Endothelial cell of umbilical vein (primary cell): ENCODE measurements at regions not wholly inside any gene's neighbourhood (a gene's known extent, or its start where the extent isn't known, plus 50 kb on each side); places are given as distances from the start of the nearest gene placed in this dataset.

Experiments used
- BruUV-seq: library from RNA; stranded (reverse); fragments of 400-500 nt; replicated peaks from 2 replicates; lab custom pipeline; 2021; lab: Mats Ljungman, UMichigan
- CTCF ChIA-PET: fragments of 300-600, 350-600 bp; sonication (Branson Sonifier 250); formaldehyde crosslinking; loops from one replicate; lab custom pipeline; 2021; ENCODE audit warnings: antibody characterized with exemption, inconsistent platforms; lab: Charles Lee
- POLR2A ChIA-PET: fragments of 300-600, 350-600 bp; sonication (Branson Sonifier 250); formaldehyde crosslinking; loops from one replicate; lab custom pipeline; 2021; ENCODE audit warnings: antibody characterized with exemption, inconsistent platforms; lab: Charles Lee
- DNase-seq: peaks from one replicate; pipeline ENCODE4 v3.0.0-alpha.2; 2011; ENCODE audit warnings: low read depth, low spot score
- FAIRE-seq: peaks from 2 replicates; lab custom pipeline; 2011; peaks lifted over from hg19 to GRCh38; lab: Jason Lieb, UNC
- H2AFZ ChIP-seq: 2 replicates; pipeline ENCODE4 v1.6.0; 2012; ENCODE audit warnings: low read depth, low read length, control low read depth, inconsistent platforms
- H3K27ac ChIP-seq: 2 replicates; pipeline ENCODE4 v1.5.1; 2011; ENCODE audit warnings: low read depth, mild to moderate bottlenecking, control low read depth, low read length, moderate library complexity; ENCODE audit not compliant: insufficient read depth
- H3K27me3 ChIP-seq, 2 experiments: 2 replicates each; pipeline versions ENCODE4 v1.6.0 to v1.6.1; 2011; ENCODE audit warnings: low read length in 2 of 2, mixed read lengths in 1 of 2; ENCODE audit not compliant: control insufficient read depth in 2 of 2, insufficient read depth in 2 of 2
- H3K36me3 ChIP-seq, 2 experiments: 2 replicates in 1 of 2; 3 replicates in 1 of 2; pipeline ENCODE4 v1.5.1; 2011; ENCODE audit warnings: low read length in 2 of 2, mild to moderate bottlenecking in 1 of 2, moderate library complexity in 1 of 2; ENCODE audit not compliant: control insufficient read depth in 2 of 2, insufficient read depth in 2 of 2; ENCODE audit errors: extremely low read depth in 1 of 2
- H3K4me1 ChIP-seq: 3 replicates; pipeline ENCODE4 v1.5.1; 2011; ENCODE audit warnings: mild to moderate bottlenecking, low read length; ENCODE audit not compliant: control insufficient read depth, insufficient read depth; ENCODE audit errors: extremely low read depth
- H3K4me2 ChIP-seq: 2 replicates; pipeline ENCODE4 v1.6.1; 2011; ENCODE audit warnings: low read length, control low read depth, mixed read lengths; ENCODE audit not compliant: insufficient read depth
- H3K4me3 ChIP-seq, 3 experiments: fragments of 200-600 bp in 1 of 3; sonication (generic), shearing (Covaris generic) in 1 of 3; replicated peaks in 1 of 3; 2 replicates each; pipeline ENCODE4 v1.5.1; 2011 to 2016; ENCODE audit warnings: control low read depth in 3 of 3, low read length in 3 of 3, mild to moderate bottlenecking in 2 of 3, inconsistent platforms in 1 of 3, low read depth in 1 of 3, moderate library complexity in 1 of 3; ENCODE audit not compliant: insufficient read depth in 1 of 3
- H3K79me2 ChIP-seq: 2 replicates; pipeline ENCODE4 v1.6.0; 2012; ENCODE audit warnings: low read length, inconsistent platforms; ENCODE audit not compliant: control insufficient read depth, insufficient read depth
- H3K9ac ChIP-seq: replicated peaks from 2 replicates; pipeline ENCODE3; 2011; ENCODE audit warnings: low read length, control low read depth; ENCODE audit not compliant: insufficient read depth; ENCODE audit errors: extremely low read depth
- H3K9me1 ChIP-seq: replicated peaks from 3 replicates; pipeline ENCODE4 v1.6.0; 2011; ENCODE audit warnings: mild to moderate bottlenecking, low read length; ENCODE audit not compliant: control insufficient read depth, insufficient read depth; ENCODE audit errors: extremely low read depth
- H3K9me3 ChIP-seq: replicated peaks from 2 replicates; pipeline ENCODE4 v1.5.1; 2012; ENCODE audit warnings: low read length, inconsistent platforms; ENCODE audit not compliant: control insufficient read depth, insufficient read depth
- H4K20me1 ChIP-seq: replicated peaks from 2 replicates; pipeline ENCODE3; 2011; ENCODE audit warnings: mild to moderate bottlenecking, low read length; ENCODE audit not compliant: control insufficient read depth, insufficient read depth; ENCODE audit errors: extremely low read depth
- EZH2 ChIP-seq: IDR thresholded peaks from 2 replicates; pipeline ENCODE4 v1.6.1; 2012; ENCODE audit warnings: borderline replicate concordance, low read depth, mild to moderate bottlenecking, moderate library complexity, low read length, inconsistent platforms; ENCODE audit not compliant: severe bottlenecking
- FOS ChIP-seq: IDR thresholded peaks from 2 replicates; pipeline ENCODE4 v1.6.1; 2011; ENCODE audit warnings: mild to moderate bottlenecking, low read length, moderate library complexity, borderline replicate concordance; ENCODE audit not compliant: insufficient read depth
- GATA2 ChIP-seq: IDR thresholded peaks from 2 replicates; pipeline ENCODE4 v1.7.0; 2011; ENCODE audit warnings: low read depth, mild to moderate bottlenecking, moderate library complexity, mixed read lengths, low read length; ENCODE audit not compliant: insufficient read length, insufficient read depth
- JUN ChIP-seq: IDR thresholded peaks from 2 replicates; pipeline ENCODE4 v1.6.1; 2011; ENCODE audit warnings: borderline replicate concordance, low read depth; ENCODE audit not compliant: insufficient read length, insufficient read depth
- MYC ChIP-seq: IDR thresholded peaks from one replicate; pipeline ENCODE4 v1.6.1; 2011; ENCODE audit warnings: mild to moderate bottlenecking, low read depth, low read length
- POLR2A ChIP-seq: IDR thresholded peaks from 2 replicates; pipeline ENCODE4 v1.6.1; 2012; ENCODE audit warnings: low read depth, mild to moderate bottlenecking, control low read depth, low read length
- POLR2AphosphoS5 ChIP-seq: IDR thresholded peaks from 2 replicates; pipeline ENCODE4 v1.6.1; 2012; ENCODE audit warnings: low read depth, mild to moderate bottlenecking, control low read depth, low read length, moderate library complexity; ENCODE audit not compliant: insufficient read depth
- dilution Hi-C: fragments of 300-500 bp; cut with MboI; formaldehyde crosslinking; loops from one replicate; pipeline ENCODE4 v1.15.0; 2019; ENCODE audit warnings: low sequenced_read_pairs; ENCODE audit not compliant: extremely low pct_ligation_motif_present
- intact Hi-C: fragments of 100-400 bp; cut with micrococcal nuclease; formaldehyde crosslinking; loops from one replicate; pipeline ENCODE4 v1.10.0; 2022
- TF ChIP-seq, protein P1 (sequence below): IDR thresholded peaks from 2 replicates; pipeline ENCODE4 v1.6.1; 2011; ENCODE audit not compliant: insufficient read depth, insufficient read length
- TF ChIP-seq, protein P2 (sequence below), 2 donors: IDR thresholded peaks; 1 replicate in 1 of 2; 2 replicates in 1 of 2; pipeline ENCODE4 v1.5.1; 2011; ENCODE audit warnings: low read length in 2 of 2, mild to moderate bottlenecking in 2 of 2, moderate library complexity in 2 of 2, control low read depth in 1 of 2, inconsistent platforms in 1 of 2, low read depth in 1 of 2; ENCODE audit not compliant: insufficient read depth in 1 of 2; ENCODE audit errors: extremely low read depth in 1 of 2

DNA sequence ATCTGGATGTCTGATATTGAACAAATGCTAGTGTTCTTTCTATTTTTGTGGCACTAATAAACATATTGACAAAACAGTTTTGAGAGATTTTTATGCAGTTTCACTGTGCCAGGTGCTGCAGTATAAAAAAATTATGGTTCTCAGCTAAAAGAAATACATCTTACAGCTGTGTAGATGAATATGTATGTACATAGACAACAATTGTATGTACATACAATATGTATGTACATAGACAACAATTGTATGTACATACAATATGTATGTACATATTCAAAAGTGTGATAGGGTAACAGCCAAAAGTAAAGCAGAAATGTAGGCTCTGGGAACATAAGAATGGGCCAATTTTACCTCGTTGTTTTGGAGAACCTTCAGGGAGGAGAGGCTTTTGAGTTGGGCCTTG lies 390.0 kb upstream of the RPS6KA3 start:
- CTCF ChIA-PET, result no interaction called here

DNA sequence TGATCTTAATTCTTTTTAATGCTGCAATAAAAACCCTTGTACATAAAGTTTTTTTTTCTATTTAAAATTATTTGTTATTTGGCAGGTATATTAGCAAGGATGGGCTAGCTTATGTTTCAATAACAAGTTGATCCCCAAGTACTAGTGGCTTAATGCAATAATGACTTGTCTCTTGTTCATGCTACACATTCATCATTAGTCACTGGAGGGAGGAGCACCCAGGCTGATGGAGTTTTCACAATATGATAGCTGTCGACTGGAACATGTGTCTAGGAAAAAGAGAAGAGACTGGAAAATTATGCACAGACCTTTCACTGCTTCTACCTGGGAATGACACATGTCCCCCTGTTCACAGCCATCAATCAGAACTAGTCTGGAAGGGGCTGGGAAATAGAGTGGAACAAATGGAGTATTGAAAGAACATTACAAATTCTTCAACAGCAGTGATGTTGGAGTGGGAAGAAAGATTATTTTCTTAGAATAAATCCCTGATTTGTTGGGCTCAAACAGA lies 387.9 kb upstream of the RPS6KA3 start:
- H3K9ac ChIP-seq, result no peak overlapping the region
- no peaks in the 10 kb centered on the region for H3K36me3 ChIP-seq
- DNase-seq (no peak), FAIRE-seq (no peak)
- H2AFZ ChIP-seq, result no peak overlapping the region
- no peaks in the 10 kb centered on the region for H4K20me1 ChIP-seq
- no peak for TF ChIP-seq POLR2AphosphoS5
- TF ChIP-seq MYC, result no peak
- TF ChIP-seq GATA2, result no peak
- no peak for TF ChIP-seq FOS
- TF ChIP-seq, protein P1, sequence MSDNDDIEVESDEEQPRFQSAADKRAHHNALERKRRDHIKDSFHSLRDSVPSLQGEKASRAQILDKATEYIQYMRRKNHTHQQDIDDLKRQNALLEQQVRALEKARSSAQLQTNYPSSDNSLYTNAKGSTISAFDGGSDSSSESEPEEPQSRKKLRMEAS, result no peak
- TF ChIP-seq POLR2A, result no peak
- TF ChIP-seq, protein P2, sequence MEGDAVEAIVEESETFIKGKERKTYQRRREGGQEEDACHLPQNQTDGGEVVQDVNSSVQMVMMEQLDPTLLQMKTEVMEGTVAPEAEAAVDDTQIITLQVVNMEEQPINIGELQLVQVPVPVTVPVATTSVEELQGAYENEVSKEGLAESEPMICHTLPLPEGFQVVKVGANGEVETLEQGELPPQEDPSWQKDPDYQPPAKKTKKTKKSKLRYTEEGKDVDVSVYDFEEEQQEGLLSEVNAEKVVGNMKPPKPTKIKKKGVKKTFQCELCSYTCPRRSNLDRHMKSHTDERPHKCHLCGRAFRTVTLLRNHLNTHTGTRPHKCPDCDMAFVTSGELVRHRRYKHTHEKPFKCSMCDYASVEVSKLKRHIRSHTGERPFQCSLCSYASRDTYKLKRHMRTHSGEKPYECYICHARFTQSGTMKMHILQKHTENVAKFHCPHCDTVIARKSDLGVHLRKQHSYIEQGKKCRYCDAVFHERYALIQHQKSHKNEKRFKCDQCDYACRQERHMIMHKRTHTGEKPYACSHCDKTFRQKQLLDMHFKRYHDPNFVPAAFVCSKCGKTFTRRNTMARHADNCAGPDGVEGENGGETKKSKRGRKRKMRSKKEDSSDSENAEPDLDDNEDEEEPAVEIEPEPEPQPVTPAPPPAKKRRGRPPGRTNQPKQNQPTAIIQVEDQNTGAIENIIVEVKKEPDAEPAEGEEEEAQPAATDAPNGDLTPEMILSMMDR (IDR thresholded peaks at IDR 0.05; ENCODE audit: extremely low read depth in 1 of 2, insufficient read depth in 1 of 2, low read depth in 1 of 2, low read length in 2 of 2), result no peak
- TF ChIP-seq EZH2, result no peak
- no peak for TF ChIP-seq JUN
- H3K4me2 ChIP-seq, result no peak overlapping the region
- intact Hi-C loops (no loop called here), dilution Hi-C loops (no loop called here)
- no peak overlapping the region for H3K4me3 ChIP-seq
- no peaks in the 10 kb centered on the region for H3K4me1 ChIP-seq
- ChIA-PET POLR2A (no interaction called here), CTCF (no interaction called here)
- no peaks in the 10 kb centered on the region for H3K79me2 ChIP-seq
- no peak overlapping the region for H3K27ac ChIP-seq
- H3K9me1 ChIP-seq, result no peaks in the 10 kb centered on the region
- no peaks in the 10 kb centered on the region for H3K9me3 ChIP-seq
- no peaks in the 10 kb centered on the region for H3K27me3 ChIP-seq
- no TSS peak for BruUV-seq

More for the DNA sequence above, 390.0 kb upstream of the RPS6KA3 start:
- no peak overlapping the region for H3K4me3 ChIP-seq
- no peaks in the 10 kb centered on the region for H3K79me2 ChIP-seq
- H2AFZ ChIP-seq, result no peak overlapping the region
- FAIRE-seq (no peak), DNase-seq (no peak)
- no peaks in the 10 kb centered on the region for H3K4me1 ChIP-seq
- TF ChIP-seq MYC (no peak), GATA2 (no peak), POLR2AphosphoS5 (no peak), FOS (no peak), EZH2 (no peak)
- TF ChIP-seq, protein P1, result no peak
- H3K9me3 ChIP-seq, result no peaks in the 10 kb centered on the region
- POLR2A ChIA-PET, result no interaction called here
- H3K9ac ChIP-seq, result no peak overlapping the region
- H3K27ac ChIP-seq, result no peak overlapping the region
- H3K27me3 ChIP-seq, result no peaks in the 10 kb centered on the region
- intact Hi-C loops (no loop called here), dilution Hi-C loops (no loop called here)
- H3K9me1 ChIP-seq, result no peaks in the 10 kb centered on the region
- BruUV-seq, result no TSS peak
- H3K36me3 ChIP-seq, result no peaks in the 10 kb centered on the region
- H4K20me1 ChIP-seq, result no peaks in the 10 kb centered on the region
- no peak overlapping the region for H3K4me2 ChIP-seq
